OCI-LY1 (cell line): ENCODE measurements at regions not wholly inside any gene's neighbourhood (a gene's known extent, or its start where the extent isn't known, plus 50 kb on each side); places are given as distances from the start of the nearest gene placed in this dataset.

Source experiments
- H2AFZ ChIP-seq: fragments of 200-600 bp; sonication (generic), shearing (Covaris generic); 2 replicates; pipeline ENCODE4 v1.6.0; 2014; ENCODE audit warnings: antibody characterized with exemption, mild to moderate bottlenecking, low read length
- H3F3A ChIP-seq: fragments of 200-600 bp; sonication (generic), shearing (Covaris generic); 2 replicates; pipeline ENCODE4 v1.6.0; 2014; ENCODE audit warnings: mild to moderate bottlenecking, antibody characterized with exemption, low read length, moderate library complexity; ENCODE audit not compliant: insufficient read depth
- H3K27ac ChIP-seq: fragments of 200-600 bp; sonication (generic); 2 replicates; pipeline ENCODE4 v1.5.1; 2014; ENCODE audit warnings: low read length, mixed run types, mild to moderate bottlenecking, low read depth; ENCODE audit not compliant: poor library complexity, severe bottlenecking
- H3K27me3 ChIP-seq: fragments of 200-600 bp; sonication (generic); 2 replicates; pipeline ENCODE4 v1.6.0; 2014; ENCODE audit warnings: antibody characterized with exemption, mild to moderate bottlenecking, low read length, moderate library complexity; ENCODE audit not compliant: insufficient read depth
- H3K36me3 ChIP-seq: fragments of 200-600 bp; sonication (generic); 2 replicates; pipeline ENCODE4 v1.6.1; 2014; ENCODE audit warnings: mild to moderate bottlenecking, antibody characterized with exemption, low read length, moderate library complexity, mixed read lengths; ENCODE audit not compliant: insufficient read depth
- H3K4me1 ChIP-seq: fragments of 200-600 bp; sonication (generic); 2 replicates; pipeline ENCODE4 v1.5.1; 2014; ENCODE audit warnings: mild to moderate bottlenecking, low read length, moderate library complexity; ENCODE audit not compliant: insufficient read depth, severe bottlenecking
- H3K4me2 ChIP-seq: fragments of 200-600 bp; sonication (generic), shearing (Covaris generic); 2 replicates; pipeline ENCODE4 v1.6.1; 2014; ENCODE audit warnings: low read length
- H3K4me3 ChIP-seq: fragments of 200-600 bp; sonication (generic); 2 replicates; pipeline ENCODE4 v1.5.1; 2014; ENCODE audit warnings: low read length, low read depth, mild to moderate bottlenecking, mixed read lengths; ENCODE audit not compliant: poor library complexity, severe bottlenecking
- H3K79me2 ChIP-seq: fragments of 200-600 bp; shearing (Covaris generic); 2 replicates; pipeline ENCODE4 v1.6.1; 2016; ENCODE audit warnings: mixed run types, low read length, mixed read lengths; ENCODE audit not compliant: insufficient read depth
- H3K9ac ChIP-seq: fragments of 200-600 bp; sonication (generic), shearing (Covaris generic); 2 replicates; pipeline ENCODE4 v1.6.1; 2014; ENCODE audit warnings: mild to moderate bottlenecking, low read length, mixed read lengths
- H3K9me2 ChIP-seq: fragments of 200-600 bp; sonication (generic), shearing (Covaris generic); 2 replicates; pipeline ENCODE4 v1.6.1; 2014; ENCODE audit warnings: low read depth, mild to moderate bottlenecking, low read length, mixed read lengths
- H3K9me3 ChIP-seq: fragments of 200-600 bp; shearing (Covaris generic); 2 replicates; pipeline ENCODE4 v1.6.1; 2014; ENCODE audit warnings: low read length, mixed read lengths
- H4K20me1 ChIP-seq: fragments of 200-600 bp; sonication (generic), shearing (Covaris generic); 2 replicates; pipeline ENCODE4 v1.6.0; 2016; ENCODE audit warnings: mild to moderate bottlenecking, low read length; ENCODE audit not compliant: insufficient read depth
- CTCF ChIP-seq: fragments of 200-600 bp; sonication (generic), shearing (Covaris generic); IDR thresholded peaks from 2 replicates; pipeline ENCODE4 v1.5.1; 2017; ENCODE audit warnings: mild to moderate bottlenecking, antibody characterized with exemption, low read length, moderate library complexity, mixed read lengths
- EZH2 ChIP-seq: fragments of 200-600 bp; sonication (generic), shearing (Covaris generic); IDR thresholded peaks from 2 replicates; pipeline ENCODE4 v1.8.0; 2017; ENCODE audit warnings: borderline replicate concordance, mixed run types, mild to moderate bottlenecking, antibody characterized with exemption, low read length, moderate library complexity, mixed read lengths

GRCh38 chr5:67293226-67293625, 96.6 kb upstream of the CD180 start:
- no peaks in the 10 kb centered on the region for H4K20me1 ChIP-seq
- no peaks in the 10 kb centered on the region for H3K4me1 ChIP-seq
- H3K36me3 ChIP-seq = no peaks in the 10 kb centered on the region
- H3K9me3 ChIP-seq = no peaks in the 10 kb centered on the region
- no peak overlapping the region for H3K9ac ChIP-seq
- no peak overlapping the region for H3K27ac ChIP-seq
- H3K4me3 ChIP-seq = no peak overlapping the region
- H3F3A ChIP-seq = no peaks in the 10 kb centered on the region
- H3K9me2 ChIP-seq = no peaks in the 10 kb centered on the region
- H2AFZ ChIP-seq = no peak overlapping the region
- H3K4me2 ChIP-seq = no peak overlapping the region
- no peak for TF ChIP-seq CTCF
- TF ChIP-seq EZH2 = no peak
- no peaks in the 10 kb centered on the region for H3K27me3 ChIP-seq
- H3K79me2 ChIP-seq = no peaks in the 10 kb centered on the region

GRCh38 chr5:67292201-67292940, 95.8 kb upstream of the CD180 start:
- no peak for TF ChIP-seq EZH2
- no peak for TF ChIP-seq CTCF

GRCh38 chr5:67291671-67292070, 95.1 kb upstream of the CD180 start:
- H3K4me2 ChIP-seq = no peak overlapping the region
- no peaks in the 10 kb centered on the region for H3K36me3 ChIP-seq
- H3K79me2 ChIP-seq = no peaks in the 10 kb centered on the region
- no peaks in the 10 kb centered on the region for H4K20me1 ChIP-seq
- no peaks in the 10 kb centered on the region for H3K9me2 ChIP-seq
- H3K27me3 ChIP-seq = no peaks in the 10 kb centered on the region
- no peaks in the 10 kb centered on the region for H3K4me1 ChIP-seq
- no peak overlapping the region for H3K27ac ChIP-seq
- TF ChIP-seq CTCF (no peak), EZH2 (no peak)
- H2AFZ ChIP-seq = no peak overlapping the region
- no peaks in the 10 kb centered on the region for H3K9me3 ChIP-seq
- H3F3A ChIP-seq = no peaks in the 10 kb centered on the region
- no peak overlapping the region for H3K4me3 ChIP-seq
- no peak overlapping the region for H3K9ac ChIP-seq

More at GRCh38 chr5:67292201-67292940, 95.8 kb upstream of the CD180 start:
- Histone ChIP-seq H3K27me3 (no peaks in the 10 kb centered on the region), H3K4me3 (no peak overlapping the region), H2AFZ (no peak overlapping the region), H3K36me3 (no peaks in the 10 kb centered on the region), H3F3A (no peaks in the 10 kb centered on the region), H3K4me2 (no peak overlapping the region), H3K9me2 (no peaks in the 10 kb centered on the region), H3K9ac (no peak overlapping the region), H3K9me3 (no peaks in the 10 kb centered on the region), H3K79me2 (no peaks in the 10 kb centered on the region), H3K27ac (no peak overlapping the region), H4K20me1 (no peaks in the 10 kb centered on the region), H3K4me1 (no peaks in the 10 kb centered on the region)
